DMS53 treated with DMSO at 0.1 percent for 48 hours (cell line): ENCODE measurements at regions not wholly inside any gene's neighbourhood (a gene's known extent, or its start where the extent isn't known, plus 50 kb on each side); places are given as distances from the start of the nearest gene placed in this dataset.
"Not testable (repeated sequence)": the region's sequence is repeated elsewhere in the genome, so short reads cannot be mapped to it uniquely, and the experiment has no call there.

Experiments used
- DNase-seq: peaks from one replicate; lab custom pipeline; 2025; ENCODE audit not compliant: unreplicated experiment; lab: John Stamatoyannopoulos, UW

DNA sequence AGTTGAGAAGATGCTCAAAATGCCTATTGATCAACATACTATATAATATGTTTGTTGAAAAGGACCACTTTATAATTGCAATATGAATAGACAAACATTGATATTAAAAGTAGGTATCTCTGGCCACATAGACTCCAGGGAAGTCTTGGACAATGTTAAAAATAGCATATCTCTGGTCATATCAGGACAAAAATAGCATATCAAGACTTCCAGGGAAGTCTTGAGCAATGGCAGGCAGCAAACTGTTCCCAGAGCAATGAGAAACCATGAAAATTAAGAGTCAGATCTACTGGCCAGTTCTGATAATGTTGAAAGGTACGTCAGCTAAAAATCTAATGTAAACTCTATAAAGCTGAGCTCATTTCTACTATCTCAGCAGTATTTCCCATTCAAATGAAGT lies 1130.3 kb upstream of the CITED2 start:
- no peak for DNase-seq

DNA sequence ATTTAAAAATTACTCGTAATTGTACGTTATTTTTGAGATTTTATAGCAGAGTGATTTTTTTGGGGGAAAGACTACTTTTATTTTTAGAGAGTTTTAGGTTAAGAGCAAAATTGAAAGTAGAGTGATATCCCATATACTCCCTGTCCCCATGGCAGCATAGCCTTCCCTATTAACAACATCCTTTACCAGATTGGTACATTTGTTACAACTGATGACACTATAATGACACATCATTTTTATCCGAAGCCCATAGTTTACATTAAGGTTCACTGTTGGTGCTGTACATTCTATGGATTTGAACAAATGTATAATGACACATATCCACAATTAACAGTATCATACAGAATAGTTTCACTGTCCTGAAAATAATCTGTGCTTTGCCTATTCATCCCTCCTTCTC lies 1126.4 kb upstream of the CITED2 start:
- no peak for DNase-seq

DNA sequence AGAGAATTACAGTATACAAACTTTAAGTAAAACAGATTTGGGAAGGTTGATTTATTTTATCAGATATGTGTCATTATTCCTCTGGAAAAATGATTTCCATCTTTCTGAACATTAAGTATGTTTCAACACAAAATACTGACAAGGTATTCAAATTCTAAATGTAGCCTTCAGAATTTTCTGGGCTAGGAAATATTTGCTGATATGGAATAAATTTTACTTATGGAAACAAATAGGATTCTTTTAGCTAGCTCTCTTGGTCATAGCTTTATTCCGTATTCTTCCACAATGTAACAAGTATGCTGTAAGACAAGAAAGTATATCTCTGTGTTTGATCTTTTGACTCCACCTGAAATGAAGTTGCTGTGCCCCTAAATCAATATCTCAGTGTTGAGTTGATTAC lies 1125.2 kb upstream of the CITED2 start:
- DNase-seq: no peak

DNA sequence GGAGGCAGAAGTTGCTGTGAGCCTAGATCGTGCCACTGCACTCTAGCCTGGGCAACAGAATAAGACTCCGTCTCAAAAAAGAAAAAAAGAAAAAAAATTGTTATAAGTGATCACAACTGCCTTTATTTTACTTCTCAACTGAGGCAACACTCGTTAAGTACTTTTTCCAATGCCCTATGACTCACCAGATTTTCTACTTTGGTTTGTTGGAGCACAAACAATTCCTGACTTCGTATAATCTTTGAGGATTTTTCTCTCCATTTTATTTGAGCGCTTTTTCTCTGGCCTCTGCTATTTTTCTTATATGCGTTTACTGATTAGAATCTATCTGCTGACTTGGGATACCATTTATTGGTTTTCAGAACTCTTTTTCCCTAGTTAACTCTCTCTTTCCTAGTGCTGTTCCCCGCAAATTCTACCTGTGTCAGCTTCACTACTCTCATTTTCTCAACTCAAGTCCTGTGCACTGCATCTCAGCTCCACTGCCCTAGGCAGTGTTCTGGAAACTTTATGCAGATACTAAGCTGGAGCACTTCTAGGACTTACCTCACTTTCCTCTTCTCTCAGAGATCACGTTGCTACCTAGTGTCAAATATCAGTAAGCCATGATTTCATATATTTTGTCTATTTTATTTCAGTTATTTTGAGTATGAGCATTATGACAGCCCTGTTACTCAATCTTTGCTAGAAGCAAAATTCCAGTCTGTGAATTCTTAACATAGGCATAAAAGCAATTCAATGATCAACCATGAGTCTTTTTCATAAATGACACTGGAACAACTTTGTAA lies 1120.1 kb upstream of the CITED2 start:
- DNase-seq: no peak

DNA sequence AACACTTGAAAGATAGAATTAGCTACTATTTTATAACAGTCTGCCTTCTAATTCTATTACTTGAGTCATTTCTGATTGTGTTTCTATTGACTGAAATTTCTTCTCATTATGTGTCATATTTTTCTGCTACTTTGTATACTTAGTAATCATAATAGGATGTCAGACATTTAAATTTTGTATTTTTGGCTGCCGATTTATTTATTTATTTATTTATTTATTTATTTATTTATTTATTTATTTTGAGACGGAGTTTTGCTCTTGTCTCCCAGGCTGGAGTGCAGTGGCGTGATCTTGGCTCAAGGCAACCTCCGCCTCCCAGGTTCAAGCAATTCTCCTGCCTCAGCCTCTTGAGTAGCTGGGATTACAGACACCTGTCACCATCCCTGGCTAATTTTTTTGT lies 1119.0 kb upstream of the CITED2 start:
- not testable (repeated sequence) for DNase-seq

DNA sequence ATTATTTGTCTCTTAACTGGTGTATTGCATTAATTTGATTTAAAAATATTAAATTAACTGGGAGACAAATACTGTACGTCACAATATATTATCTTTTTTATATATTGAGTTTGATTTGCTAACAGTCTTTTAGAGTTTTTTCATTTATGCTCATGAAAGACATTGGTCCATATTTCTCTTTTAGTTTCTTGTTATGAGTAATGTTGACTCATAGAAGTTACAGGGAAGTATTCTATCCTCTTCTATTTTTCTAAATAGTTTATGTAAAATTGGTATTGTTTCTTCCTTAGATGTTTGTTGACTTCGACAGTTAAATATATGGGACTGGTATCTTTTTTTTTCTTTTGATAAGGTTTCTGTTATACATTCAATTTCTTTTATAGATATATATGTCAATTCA lies 1115.6 kb upstream of the CITED2 start:
- no peak for DNase-seq

DNA sequence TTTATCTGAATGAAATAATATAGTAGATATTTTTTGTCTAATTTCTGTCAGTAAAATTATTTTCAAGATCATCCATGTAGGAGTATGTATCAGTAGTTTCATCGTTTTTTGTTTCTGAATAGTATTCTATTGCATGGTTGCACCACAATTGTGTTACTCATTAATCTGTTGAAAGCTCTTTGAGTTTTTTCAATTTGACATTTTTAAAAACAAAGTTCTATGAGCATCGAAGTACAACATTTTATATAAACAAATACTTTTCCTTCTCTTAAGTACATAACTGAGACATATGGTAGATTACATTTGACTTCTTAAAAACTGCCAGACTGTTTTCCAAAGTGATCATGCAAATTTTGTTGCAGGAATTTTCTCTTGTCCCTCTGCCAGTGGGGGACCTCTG lies 1113.1 kb upstream of the CITED2 start:
- no peak for DNase-seq

DNA sequence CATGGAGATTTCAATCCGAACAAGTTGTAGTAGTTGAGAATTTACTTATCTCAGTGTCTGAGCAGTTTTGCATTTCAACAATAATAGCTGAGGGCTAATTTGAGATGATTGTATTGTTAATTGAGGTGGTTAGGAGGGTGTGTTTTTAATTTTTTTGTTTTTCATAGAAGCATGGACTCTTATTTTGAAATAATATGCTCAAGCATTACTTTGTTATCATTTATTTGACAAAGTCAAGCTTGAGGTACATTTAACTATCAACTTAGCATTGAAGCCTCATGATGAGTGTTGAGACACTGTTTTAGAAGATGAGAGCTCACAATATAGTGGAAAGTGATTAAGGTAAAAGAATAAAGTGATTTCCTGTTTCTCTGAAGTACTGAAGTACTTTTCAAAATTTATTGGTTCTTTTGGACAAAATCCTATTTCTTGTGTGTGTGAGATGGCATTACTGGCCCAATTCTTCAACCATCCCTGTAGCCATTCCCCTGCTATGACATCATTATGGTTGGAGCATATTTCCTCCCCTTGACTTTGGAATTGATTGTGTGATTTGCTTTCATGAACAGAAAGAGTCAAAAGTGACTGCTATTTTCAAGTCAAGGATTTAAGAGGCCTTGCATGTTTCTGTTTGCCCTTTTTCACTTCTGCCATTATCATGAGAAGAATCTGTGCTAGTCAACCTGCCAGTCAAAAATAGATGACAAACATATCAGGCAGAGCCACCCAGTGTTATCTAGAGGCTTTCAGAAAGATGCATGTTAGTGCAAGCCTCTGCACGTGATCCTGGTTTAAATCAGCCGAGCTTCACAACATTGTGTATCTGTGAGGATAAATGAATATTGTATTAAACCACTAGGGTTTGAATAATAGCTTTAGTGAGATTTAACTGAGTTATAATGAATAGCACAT lies 1112.3 kb upstream of the CITED2 start:
- no peak for DNase-seq

DNA sequence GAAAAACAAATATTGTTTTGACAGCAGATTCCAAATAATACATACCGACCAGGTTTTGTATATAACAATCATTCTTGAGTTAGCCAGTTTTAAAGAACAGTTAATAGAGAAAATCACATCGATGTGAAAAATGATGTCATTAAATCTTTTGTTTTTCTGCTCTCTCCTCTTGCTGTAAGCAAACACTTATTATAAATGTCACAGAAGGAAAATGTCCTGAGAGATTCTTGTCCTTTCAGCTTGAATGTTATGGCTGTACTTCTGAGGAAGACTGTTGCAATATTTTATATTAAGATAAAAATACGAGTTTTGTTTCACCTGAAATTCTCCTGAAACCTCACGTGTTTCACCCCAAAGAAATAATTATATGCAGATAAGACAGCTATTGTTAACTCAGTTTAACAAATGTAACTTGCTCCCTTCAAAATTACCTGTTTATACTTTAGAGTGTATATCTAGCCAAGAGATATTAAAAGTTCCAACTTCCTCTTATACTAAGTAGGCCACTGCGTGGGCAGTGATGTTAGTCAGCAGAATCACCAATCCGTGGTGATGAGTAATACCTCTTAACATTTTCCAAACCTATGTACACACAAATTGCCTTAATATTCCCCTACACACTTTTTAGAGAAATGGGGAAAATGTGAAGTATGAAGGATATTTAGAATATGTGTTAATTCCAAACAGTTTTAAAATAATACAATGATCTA lies 1111.4 kb upstream of the CITED2 start:
- peak; percentile 39 for DNase-seq

DNA sequence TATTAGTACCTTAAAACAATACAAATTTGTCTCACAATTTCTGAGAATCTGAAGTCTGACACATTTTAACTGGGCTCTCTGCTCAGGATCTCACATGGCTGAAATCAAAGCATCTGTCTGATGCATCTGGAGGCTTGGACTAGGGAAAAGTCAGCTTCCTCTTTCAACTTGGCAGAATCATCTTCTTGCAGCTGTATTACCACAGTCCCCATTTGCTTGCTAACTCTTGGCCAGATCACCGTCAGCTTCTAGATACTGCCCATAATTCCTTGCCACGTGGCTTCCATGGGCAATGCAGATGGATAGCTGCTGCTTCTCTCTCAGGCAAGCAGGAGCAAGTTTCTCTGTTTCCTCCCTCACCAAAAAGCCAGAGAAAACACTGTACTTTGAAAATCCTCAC lies 1106.4 kb upstream of the CITED2 start:
- DNase-seq: no peak

DNA sequence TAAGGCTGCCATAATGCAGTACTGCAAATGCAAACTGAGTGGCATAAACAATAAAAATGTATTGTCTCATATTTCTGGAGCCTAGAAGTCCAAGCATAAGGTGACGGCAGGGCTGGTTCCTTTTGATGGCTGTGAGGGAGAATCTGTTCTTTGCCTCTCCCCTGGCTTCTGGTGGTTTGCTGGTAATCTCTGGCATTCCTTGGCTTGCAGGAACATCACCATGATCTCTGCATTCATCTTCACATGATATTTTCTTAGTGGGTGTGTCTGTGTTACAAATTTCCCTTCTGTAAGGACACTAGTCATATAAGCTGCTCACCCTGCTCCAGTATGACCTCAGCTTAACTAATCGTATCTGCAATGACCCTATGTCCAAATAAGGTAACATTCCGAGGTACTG lies 1104.2 kb upstream of the CITED2 start:
- DNase-seq: no peak

DNA sequence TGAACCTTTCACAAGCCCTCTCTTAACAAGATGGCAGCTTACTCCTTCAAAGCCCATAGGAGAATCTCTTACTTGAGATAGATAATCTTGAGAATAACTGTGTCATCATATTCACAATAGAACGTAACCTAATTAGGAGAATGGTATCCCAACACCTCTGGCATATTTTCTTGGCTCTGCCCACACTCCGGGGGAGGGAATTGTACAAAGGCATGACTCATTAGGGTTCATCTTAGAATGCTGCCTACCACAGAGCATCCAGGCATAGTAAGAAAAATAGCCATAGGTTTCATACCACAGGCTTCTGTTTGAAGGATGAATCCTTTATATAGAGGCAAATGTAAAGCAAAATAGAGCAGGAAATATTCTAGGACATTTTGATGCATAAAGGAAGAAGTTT lies 1100.6 kb upstream of the CITED2 start:
- no peak for DNase-seq

DNA sequence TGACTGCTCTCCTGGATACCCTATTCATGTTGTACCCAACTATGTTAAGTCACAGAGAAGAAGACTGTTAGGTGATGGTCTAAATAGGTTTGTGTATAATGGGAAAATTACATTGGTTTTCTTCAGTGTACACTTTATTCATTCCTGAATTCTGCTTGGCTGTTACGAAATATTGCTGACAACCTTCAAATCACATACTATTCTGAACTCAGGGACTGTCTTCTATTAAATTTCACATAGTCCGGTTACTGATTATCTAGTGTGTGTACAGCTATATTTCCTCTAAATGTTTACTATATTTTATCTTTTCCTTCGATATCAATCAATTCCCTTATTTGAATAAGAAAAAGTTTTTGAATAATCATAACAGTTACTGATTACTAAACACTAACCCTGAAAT lies 1090.3 kb upstream of the CITED2 start:
- no peak for DNase-seq

DNA sequence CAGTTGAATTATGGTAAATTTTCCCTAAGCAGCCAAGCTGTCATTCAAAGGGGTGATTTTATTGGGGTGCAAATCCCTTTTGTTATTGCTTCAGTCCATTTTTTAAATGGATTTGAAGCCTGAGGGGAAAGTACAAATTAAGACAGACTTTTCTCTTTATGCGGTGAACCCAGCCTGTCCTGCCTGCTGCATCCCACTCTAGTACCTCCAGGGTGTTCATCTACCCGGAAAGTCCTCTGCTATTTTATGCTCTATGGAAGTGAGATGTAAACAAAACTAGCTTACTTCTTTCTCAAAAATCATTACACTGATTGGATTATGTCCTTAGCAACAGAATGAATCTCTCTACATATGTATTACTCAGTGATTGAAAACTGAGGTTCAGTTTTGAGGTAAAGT lies 1088.9 kb upstream of the CITED2 start:
- no peak for DNase-seq

DNA sequence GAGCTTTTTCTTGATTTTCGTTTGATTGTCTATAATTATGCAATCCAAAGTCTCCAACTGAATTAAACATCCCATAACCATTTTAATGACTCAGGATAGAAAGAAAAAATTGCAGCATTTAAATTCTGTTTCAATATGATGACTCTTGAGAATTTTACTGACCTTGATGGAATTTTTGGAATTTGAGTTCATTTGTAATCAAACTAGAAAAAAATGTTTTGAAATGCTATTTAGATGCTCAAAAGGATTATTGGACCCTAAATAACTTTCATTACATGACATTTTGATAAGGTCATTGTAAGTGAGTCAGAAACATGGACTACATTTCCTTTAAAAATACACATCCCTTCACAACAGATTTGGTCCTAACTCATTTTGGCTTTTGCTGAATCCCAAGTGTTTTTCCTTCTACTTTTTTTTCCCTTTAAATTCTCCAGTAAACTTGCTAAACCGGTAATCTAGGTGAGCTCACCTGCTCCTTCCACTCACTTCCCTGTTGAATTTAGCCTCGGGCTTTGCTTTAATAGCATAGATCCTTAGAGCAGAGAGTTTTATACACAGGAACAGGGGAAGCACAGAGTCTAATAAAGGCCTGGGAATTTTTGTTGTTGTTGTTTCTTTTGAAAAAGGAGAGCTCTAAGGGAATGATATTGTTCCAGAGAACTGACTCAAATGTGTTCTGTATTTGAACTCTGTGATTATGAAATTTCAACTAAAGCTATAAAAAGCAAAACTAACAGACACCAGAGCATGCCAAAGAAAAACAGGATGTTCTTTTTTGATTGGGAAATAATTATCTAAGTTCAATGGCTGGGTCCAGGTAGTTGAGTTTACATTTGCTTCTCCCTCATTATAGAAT lies 1088.2 kb upstream of the CITED2 start:
- peak; percentile 75 for DNase-seq

DNA sequence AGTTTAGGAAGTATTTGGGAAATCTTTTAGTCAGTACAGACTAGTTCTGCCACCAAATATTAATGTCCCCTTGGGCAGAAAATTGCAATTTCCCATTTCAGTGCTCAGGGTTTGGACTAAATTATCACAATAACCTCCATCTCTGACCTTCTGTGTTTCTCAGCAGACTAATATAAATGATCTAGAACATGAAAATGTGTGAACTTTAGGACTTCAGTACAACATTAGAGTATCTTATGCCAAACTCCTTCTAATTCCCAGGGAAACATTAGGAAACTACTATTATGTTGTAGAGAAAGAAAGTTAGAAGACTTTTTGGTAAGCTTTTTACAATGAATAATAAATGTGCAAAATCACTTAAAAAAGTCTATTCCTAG lies 1087.6 kb upstream of the CITED2 start:
- DNase-seq: no peak

DNA sequence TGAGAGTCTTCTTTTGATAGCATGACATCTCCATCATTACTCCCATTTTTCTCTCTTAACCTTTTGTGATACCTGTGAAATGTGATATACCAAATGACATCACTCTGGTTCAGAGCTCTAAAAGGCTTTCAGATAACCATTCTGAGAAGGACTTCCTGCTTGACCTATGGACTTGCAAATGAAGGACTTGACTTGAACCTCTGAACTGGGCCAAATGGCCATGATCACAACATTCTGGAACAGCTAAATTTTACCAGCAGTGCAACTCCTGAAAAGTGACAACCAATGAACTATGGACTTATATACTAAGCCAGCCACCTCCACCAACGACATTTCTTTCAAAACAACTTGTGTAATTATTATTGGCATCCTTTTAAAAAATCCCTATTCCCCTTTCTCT lies 1085.8 kb upstream of the CITED2 start:
- peak; percentile 61 for DNase-seq

DNA sequence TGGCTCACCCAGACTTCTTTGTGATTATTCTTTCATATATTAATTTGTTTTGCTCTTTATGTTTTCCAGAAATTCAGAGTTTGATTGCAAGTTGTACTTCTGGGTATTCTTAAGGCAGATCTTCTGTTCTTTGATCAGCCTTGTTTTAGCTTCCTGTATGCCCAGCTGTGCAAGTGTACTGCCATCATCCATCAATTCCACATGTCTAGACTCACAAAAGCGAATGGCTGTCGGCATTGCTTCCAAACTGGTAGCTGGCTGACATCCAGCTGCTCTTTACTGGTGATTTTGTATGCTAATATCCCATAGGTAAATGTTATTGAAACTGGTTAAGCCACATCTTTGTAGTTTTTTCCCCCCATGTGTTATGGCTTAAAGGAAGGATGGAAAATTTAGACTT lies 1084.8 kb upstream of the CITED2 start:
- no peak for DNase-seq

DNA sequence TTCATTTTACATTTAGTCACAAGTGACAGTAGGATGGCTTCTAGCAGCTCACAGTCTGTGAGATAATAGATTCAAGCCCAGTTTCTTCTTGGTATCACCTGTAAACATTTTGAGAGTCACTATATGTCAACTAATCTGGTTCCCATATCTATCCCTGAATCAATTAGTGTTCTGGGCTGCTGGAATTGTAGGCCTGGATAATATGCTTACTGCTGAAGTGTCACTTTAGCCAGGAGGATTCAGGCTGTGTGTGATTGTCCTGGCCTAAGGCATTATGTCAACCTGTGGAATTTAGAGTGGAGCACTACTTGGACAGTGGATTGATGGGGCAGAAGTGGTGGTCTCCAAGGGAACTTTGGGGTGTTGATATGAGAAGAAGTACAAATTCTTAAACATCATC lies 1071.8 kb upstream of the CITED2 start:
- DNase-seq: no peak

DNA sequence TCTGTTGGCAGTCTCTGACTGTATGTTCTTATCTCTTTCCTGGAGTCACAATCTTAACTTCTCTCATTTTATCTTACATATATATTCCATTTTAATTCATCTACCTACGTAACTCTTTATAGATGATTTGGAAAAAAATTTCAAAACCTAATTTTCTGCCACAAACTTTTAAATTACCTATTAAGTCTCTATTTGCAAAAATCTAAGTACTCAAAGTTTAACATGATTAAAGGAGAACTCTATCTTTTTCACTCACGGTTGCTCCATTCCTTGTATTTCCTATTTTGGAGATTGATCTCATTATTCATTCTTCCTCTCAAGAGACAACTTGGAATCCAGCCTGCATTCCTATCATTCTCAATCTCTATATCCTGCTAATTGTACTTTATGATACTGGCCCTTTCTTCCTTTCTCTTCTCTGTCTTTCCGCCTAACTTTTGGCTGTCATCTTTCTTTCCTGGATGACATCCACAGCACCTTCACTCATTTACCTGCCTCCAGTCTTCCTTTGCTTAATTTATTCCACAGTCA lies 1071.1 kb upstream of the CITED2 start:
- DNase-seq: no peak

DNA sequence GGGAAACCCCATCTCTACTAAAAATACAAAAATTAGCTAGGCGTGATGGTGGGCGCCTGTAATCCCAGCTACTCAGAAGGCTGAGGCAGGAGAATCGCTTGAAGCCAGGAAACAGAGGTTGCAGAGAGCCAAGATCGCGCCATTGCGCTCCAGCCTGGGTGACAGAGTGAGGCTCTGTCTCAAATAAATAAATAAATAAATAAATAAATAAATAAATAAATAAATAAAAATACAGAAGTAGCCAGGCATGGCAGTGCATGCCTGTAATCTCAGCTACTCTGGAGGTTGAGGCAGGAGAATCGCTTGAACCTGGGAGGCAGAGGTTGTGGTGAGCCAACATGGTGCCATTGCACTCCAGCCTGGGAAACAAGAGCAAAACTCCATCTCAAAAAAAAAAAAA lies 1068.7 kb upstream of the CITED2 start:
- not testable (repeated sequence) for DNase-seq
